ENCODE measurements at regions not wholly inside any gene's neighbourhood (a gene's known extent, or its start where the extent isn't known, plus 50 kb on each side); places are given as distances from the start of the nearest gene placed in this dataset.

- TF ChIP-seq CTCF (IDR thresholded peaks at IDR 0.05): no peak
- TF ChIP-seq POLR2A (IDR thresholded peaks at IDR 0.05): no peak
- TF ChIP-seq EP300 (IDR thresholded peaks at IDR 0.05): no peak
Observed at GRCh38 chr10:130635528-130635927, 499.3 kb downstream of the GLRX3 start.

All from ovary (tissue), 3 donors.